ENCODE measurements at regions not wholly inside any gene's neighbourhood (a gene's known extent, or its start where the extent isn't known, plus 50 kb on each side); places are given as distances from the start of the nearest gene placed in this dataset.

- no peak for FAIRE-seq
Observed at GRCh38 chr7:140239653-140239935, 62.8 kb upstream of the KDM7A start.

- no peak for FAIRE-seq
Observed at GRCh38 chr7:140238778-140239652, 62.2 kb upstream of the KDM7A start.

DNA sequence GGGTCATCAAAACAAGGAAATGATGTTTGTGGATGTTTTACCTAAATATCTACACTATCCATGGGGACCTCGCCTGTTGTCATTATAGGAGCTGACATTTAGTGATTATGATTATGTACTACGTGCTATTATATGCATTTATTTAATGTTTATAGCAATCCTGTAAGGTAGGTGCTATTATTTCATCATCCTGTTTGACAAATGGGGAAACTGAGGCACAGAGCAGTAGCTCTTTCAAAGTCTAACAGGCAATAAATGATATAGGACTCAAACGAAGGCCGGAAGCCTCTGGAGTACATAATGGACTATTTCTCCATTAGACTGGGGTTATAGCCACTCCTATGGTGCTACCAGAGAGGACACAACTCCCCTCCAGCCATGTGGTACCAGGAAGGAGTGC is 60.6 kb upstream of the KDM7A start:
- no peak for FAIRE-seq

- no peak for FAIRE-seq
Observed at GRCh38 chr7:140236626-140237025, 59.8 kb upstream of the KDM7A start.

GRCh38 chr7:140235114-140235513 is 58.3 kb upstream of the KDM7A start:
- FAIRE-seq, result no peak

DNA sequence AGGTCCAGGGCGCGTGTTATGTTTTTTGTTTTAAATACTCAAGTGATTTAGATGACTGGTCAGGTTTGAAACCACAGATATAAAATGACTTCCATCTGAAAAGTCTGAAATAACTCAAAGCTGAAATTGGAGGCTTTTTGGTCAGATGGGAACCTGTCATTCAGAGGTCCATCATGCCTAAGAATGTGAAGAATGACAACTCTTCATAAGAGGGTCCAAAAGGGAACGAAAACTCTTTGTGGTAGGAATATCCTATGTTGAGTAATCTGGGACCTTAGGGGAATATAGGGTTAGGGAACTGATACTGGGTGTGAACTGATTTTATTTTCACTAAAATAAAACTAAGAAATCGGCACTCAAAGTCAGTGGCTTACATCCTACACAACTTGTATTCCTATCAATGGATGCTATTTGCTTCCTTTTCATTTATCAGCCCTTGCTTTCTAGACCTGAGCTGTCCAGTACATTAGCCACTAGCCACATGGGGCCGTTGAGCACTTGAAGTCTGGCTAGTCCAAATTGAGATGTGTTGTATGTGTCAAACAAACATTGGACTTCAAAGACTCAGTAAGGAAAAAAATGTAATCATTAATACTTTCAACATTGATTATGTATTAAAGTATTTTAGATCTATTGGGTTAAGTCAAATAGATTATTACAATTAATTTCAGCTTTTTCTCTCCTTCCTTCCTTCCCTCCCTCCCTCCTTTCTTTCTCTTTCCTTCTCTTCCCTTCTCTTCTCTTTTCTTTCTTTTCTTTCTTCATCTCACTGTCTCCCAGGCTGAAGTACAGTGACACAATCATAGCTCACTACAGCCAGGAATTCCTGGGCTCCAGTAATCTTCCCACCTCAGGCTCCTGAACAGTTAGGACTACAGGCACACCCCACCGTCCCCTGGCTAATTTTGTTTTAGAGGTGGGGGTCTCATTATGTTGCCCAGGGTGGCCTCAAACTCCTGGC is 56.5 kb upstream of the KDM7A start:
- no peak for FAIRE-seq

- no peak for FAIRE-seq
Observed at GRCh38 chr7:140231771-140232491, 55.1 kb upstream of the KDM7A start.

DNA sequence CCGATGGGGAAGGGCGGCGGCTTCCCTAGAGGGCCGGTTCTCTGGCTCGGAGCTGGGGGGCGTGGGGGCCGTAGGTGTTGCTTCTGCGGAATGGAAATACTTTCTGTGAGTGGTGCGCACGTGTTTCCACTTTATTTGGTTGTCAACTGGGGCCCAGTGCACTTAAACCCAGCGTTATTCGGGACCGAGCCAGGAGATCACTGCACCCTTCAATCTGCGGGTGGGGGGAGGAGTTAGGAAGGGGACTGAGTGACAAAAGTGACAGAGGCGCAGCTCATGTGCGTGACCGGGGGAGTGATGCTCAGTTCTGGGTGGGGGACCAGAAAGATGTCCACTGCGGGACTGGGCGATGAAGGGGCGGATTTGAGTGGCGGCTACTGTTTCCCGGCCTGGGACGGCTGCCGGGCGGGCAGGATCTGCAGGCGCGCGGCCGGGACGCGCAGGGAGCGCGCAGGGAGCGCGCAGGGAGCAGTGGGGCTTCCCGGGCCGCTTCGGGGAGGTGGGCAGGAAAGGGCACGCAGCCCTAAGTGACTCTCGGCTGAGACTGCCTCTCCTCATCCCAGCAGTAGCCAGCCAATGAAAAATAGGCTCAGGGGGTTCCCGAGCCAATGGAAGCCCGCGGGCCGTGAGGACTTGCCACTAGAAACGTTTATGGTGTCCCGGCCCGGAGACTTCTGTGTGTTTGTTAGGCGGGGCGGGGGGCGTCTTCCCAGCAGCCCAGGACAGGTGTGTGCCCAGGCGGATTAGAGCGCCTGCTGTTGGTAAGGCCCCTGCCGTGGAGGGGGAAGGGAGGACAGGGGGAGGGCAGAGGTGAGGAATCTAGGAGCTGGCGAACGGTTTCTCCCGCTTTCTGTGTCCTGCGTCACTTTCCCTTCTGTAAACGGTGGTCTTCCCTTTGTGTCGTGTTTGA is 54.3 kb upstream of the KDM7A start:
- no peak for FAIRE-seq

- FAIRE-seq, result no peak
Observed at GRCh38 chr7:140230516-140230860, 53.7 kb upstream of the KDM7A start.

GRCh38 chr7:140229591-140230515 is 53.1 kb upstream of the KDM7A start:
- no peak for FAIRE-seq

GRCh38 chr7:140229101-140229525 is 52.3 kb upstream of the KDM7A start:
- FAIRE-seq, result no peak

Measured in endometrium (tissue), 2 donors.